K562 (cell line): ENCODE measurements at regions not wholly inside any gene's neighbourhood (a gene's known extent, or its start where the extent isn't known, plus 50 kb on each side); places are given as distances from the start of the nearest gene placed in this dataset.

ENCODE experiments used
- ATAC-seq: fragments of 200-7000 bp; cut with Tn5 transposase; 3 replicates; pipeline ENCODE4 v1.9.1; 2020; ENCODE audit warnings: moderate library complexity
- BruUV-seq: library from RNA; stranded (reverse); fragments of 400-500 nt; replicated peaks from 2 replicates; lab custom pipeline; 2021; lab: Mats Ljungman, UMichigan
- CTCF ChIA-PET: fragments of 300-600 bp; formaldehyde crosslinking; extraction: SDS; loops from one replicate; lab custom pipeline; 2021; ENCODE audit warnings: low intra/inter-chr PET ratio; lab: Yijun Ruan, JAX
- POLR2A ChIA-PET: fragments of 300-600, 350-650 bp; sonication (Branson Sonifier 250); formaldehyde crosslinking; extraction: SDS; loops from one replicate; lab custom pipeline; 2021; ENCODE audit warnings: antibody characterized with exemption, inconsistent platforms; lab: Yijun Ruan, JAX
- DNase-seq, 4 experiments: peaks; one replicate each; pipeline versions ENCODE4 v3.0.0 to v3.0.0-alpha.2; 2011 to 2018; ENCODE audit warnings: low spot score in 3 of 4, mixed read lengths in 3 of 4; ENCODE audit errors: extremely low read depth in 1 of 4
- FAIRE-seq: peaks from 2 replicates; lab custom pipeline; 2011; peaks lifted over from hg19 to GRCh38; lab: Jason Lieb, UNC
- H2AFZ ChIP-seq: 2 replicates; pipeline ENCODE4 v1.6.0; 2011; ENCODE audit warnings: low read depth, low read length, control low read depth, inconsistent platforms
- H3K27ac ChIP-seq: fragments of 200-600 bp; 3 replicates; pipeline ENCODE4 v1.8.0; 2011; ENCODE audit warnings: low read depth, mild to moderate bottlenecking, control low read depth, inconsistent platforms, low read length, moderate library complexity, mixed read lengths; ENCODE audit errors: extremely low read depth
- H3K27me3 ChIP-seq, 2 experiments: fragments of 300-600 bp in 1 of 2; 2 replicates in 1 of 2; 3 replicates in 1 of 2; pipeline versions ENCODE4 v1.6.0 to v1.8.0; 2011; ENCODE audit warnings: inconsistent platforms in 2 of 2, low read length in 2 of 2, mild to moderate bottlenecking in 1 of 2, mixed read lengths in 1 of 2, moderate library complexity in 1 of 2; ENCODE audit not compliant: control insufficient read depth in 2 of 2, insufficient read depth in 2 of 2
- H3K36me3 ChIP-seq: fragments of 300-600 bp; 3 replicates; pipeline ENCODE4 v1.8.0; 2011; ENCODE audit warnings: mild to moderate bottlenecking, low read length, inconsistent platforms; ENCODE audit not compliant: control insufficient read depth, insufficient read depth
- H3K4me1 ChIP-seq, 2 experiments: fragments of 200-600 bp in 1 of 2; replicated peaks in 1 of 2; 2 replicates in 1 of 2; 3 replicates in 1 of 2; pipeline versions ENCODE4 v1.5.1 to v1.8.0; 2011; ENCODE audit warnings: inconsistent platforms in 2 of 2, low read length in 2 of 2, mild to moderate bottlenecking in 1 of 2, mixed read lengths in 1 of 2, moderate library complexity in 1 of 2; ENCODE audit not compliant: control insufficient read depth in 2 of 2, insufficient read depth in 2 of 2
- H3K4me2 ChIP-seq: 2 replicates; pipeline ENCODE4 v1.6.1; 2011; ENCODE audit warnings: low read length, control low read depth, inconsistent platforms, mixed read lengths; ENCODE audit not compliant: insufficient read depth
- H3K4me3 ChIP-seq: fragments of 200-600 bp; sonication (generic), shearing (Covaris generic); 2 replicates; pipeline ENCODE4 v1.5.1; 2016; ENCODE audit warnings: control low read depth, inconsistent platforms
- H3K79me2 ChIP-seq: fragments of 200-600 bp; 3 replicates; pipeline ENCODE4 v1.8.0; 2011; ENCODE audit warnings: low read length, inconsistent platforms; ENCODE audit not compliant: control insufficient read depth, insufficient read depth
- H3K9ac ChIP-seq, 2 experiments: 2 replicates each; pipeline versions ENCODE4 v1.6.0 to v1.6.1; 2011; ENCODE audit warnings: low read depth in 2 of 2, low read length in 2 of 2, control low read depth in 1 of 2, inconsistent platforms in 1 of 2, mild to moderate bottlenecking in 1 of 2, mixed read lengths in 1 of 2; ENCODE audit not compliant: insufficient read depth in 1 of 2
- H3K9me1 ChIP-seq: one replicate; pipeline ENCODE4 v1.6.0; 2011; ENCODE audit warnings: inconsistent platforms, mild to moderate bottlenecking, low read length, moderate library complexity; ENCODE audit not compliant: control insufficient read depth, insufficient read depth
- H3K9me3 ChIP-seq: replicated peaks from 2 replicates; pipeline ENCODE4 v1.5.1; 2011; ENCODE audit warnings: low read depth, low read length, inconsistent platforms; ENCODE audit not compliant: control insufficient read depth, insufficient read depth
- H4K20me1 ChIP-seq: replicated peaks from 2 replicates; pipeline ENCODE4 v1.6.1; 2011; ENCODE audit warnings: low read length, inconsistent platforms, mixed read lengths; ENCODE audit not compliant: control insufficient read depth, insufficient read depth
- WGBS: fragments of 100-300 bp; shearing (Covaris generic); methylation state at CpG from one replicate; pipeline ENCODE4 v1.1.6; 2016; ENCODE audit warnings: low coverage, mixed read lengths; ENCODE audit not compliant: insufficient coverage; ENCODE audit errors: missing lambda C conversion rate; 5-methylcytosine and 5-hydroxymethylcytosine counted together
- in situ Hi-C: fragments of 300-500 bp; cut with MboI; formaldehyde crosslinking; loops from 4 replicates; pipeline ENCODE4 v1.15.0; 2018; ENCODE audit warnings: inconsistent platforms, mixed read lengths
- intact Hi-C: fragments of 100-400 bp; cut with micrococcal nuclease; formaldehyde crosslinking; loops from 2 replicates; pipeline ENCODE4 v1.14.2; 2022
- TF ChIP-seq, protein P1 (sequence below): fragments of 250-450 bp; sonication (Bioruptor Pico); IDR thresholded peaks from 2 replicates; pipeline ENCODE4 v1.4.0; 2020; ENCODE audit warnings: mild to moderate bottlenecking, moderate library complexity, borderline replicate concordance

DNA sequence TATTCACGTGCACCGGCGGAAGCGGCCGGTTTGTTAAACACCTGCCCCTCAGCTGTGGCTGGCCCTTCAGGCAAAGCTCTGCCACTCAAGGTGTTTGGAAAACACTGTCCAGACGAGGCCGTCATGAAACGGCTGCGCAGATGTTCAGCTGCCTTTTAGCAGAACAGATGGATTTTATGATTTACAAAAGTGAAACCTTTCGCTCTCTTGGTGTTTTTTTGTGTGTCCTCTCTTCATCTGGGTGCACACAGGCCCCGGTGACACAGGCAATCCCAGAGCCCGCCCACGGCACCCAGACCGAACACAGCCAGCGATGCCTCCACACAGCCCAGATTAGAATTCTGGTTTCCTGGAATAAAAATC lies 397.0 kb downstream of the SMOC2 start:
- Histone ChIP-seq H3K36me3 (no peaks in the 10 kb centered on the region), H3K4me3 (no peak overlapping the region), H3K79me2 (no peaks in the 10 kb centered on the region), H3K4me1 (no peaks in the 10 kb centered on the region), H3K4me2 (no peak overlapping the region), H3K9ac (no peak overlapping the region), H4K20me1 (no peaks in the 10 kb centered on the region; the same call in 1 of the 2 replicates), H3K27me3 (peaks cover 35 to 45% of the 10 kb centered on the region in 2 experiments), H3K9me1 (no peaks in the 10 kb centered on the region), H3K27ac (no peak overlapping the region), H2AFZ (no peak overlapping the region), H3K9me3 (no peaks in the 10 kb centered on the region)
- TF ChIP-seq, protein P1, sequence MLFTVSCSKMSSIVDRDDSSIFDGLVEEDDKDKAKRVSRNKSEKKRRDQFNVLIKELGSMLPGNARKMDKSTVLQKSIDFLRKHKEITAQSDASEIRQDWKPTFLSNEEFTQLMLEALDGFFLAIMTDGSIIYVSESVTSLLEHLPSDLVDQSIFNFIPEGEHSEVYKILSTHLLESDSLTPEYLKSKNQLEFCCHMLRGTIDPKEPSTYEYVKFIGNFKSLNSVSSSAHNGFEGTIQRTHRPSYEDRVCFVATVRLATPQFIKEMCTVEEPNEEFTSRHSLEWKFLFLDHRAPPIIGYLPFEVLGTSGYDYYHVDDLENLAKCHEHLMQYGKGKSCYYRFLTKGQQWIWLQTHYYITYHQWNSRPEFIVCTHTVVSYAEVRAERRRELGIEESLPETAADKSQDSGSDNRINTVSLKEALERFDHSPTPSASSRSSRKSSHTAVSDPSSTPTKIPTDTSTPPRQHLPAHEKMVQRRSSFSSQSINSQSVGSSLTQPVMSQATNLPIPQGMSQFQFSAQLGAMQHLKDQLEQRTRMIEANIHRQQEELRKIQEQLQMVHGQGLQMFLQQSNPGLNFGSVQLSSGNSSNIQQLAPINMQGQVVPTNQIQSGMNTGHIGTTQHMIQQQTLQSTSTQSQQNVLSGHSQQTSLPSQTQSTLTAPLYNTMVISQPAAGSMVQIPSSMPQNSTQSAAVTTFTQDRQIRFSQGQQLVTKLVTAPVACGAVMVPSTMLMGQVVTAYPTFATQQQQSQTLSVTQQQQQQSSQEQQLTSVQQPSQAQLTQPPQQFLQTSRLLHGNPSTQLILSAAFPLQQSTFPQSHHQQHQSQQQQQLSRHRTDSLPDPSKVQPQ (CRISPR knock-in tag), result no peak
- no TSS peak for BruUV-seq
- in situ Hi-C loops, result no loop called here
- ATAC-seq (no peak), FAIRE-seq (no peak), DNase-seq (no peak)
- intact Hi-C loops, result no loop called here
- ChIA-PET CTCF (no interaction called here), POLR2A (interaction anchor here (0.6 kb wide), 1 partner anchor 10 kb away, joined by 3 read pairs; no protein-coding TSS in a partner anchor)
- under 1% methylated on average over 15 of the region's 15 CpGs for WGBS
